Heart left ventricle (tissue), 16 donors: ENCODE measurements at regions not wholly inside any gene's neighbourhood (a gene's known extent, or its start where the extent isn't known, plus 50 kb on each side); places are given as distances from the start of the nearest gene placed in this dataset.
A peak's percentile ranks its signal among the peaks of the same experiment; 100 is the strongest.

ENCODE experiments used
- ATAC-seq, 4 donors: fragments of 200-7000 bp; cut with Tn5 transposase; one replicate each; pipeline ENCODE4 v1.9.1; 2020 to 2022; ENCODE audit warnings: moderate library complexity in 4 of 4, mild to moderate bottlenecking in 3 of 4, moderate number of reproducible peaks in 1 of 4
- DNase-seq, 5 donors: peaks; one replicate each; pipeline ENCODE4 v3.0.0-alpha.2; 2020
- H3K27ac ChIP-seq, 12 donors: fragments of 200-600 bp; sonication (generic) in 4 of 12; one replicate each; pipeline versions ENCODE4 v1.5.0 to v1.8.0; 2016 to 2022; ENCODE audit warnings: mild to moderate bottlenecking in 2 of 12
- H3K27me3 ChIP-seq, 9 donors: fragments of 200-600 bp; sonication (generic) in 2 of 9; one replicate each; pipeline versions ENCODE4 v1.5.1 to v1.8.0; 2016 to 2022; ENCODE audit warnings: mild to moderate bottlenecking in 3 of 9
- H3K36me3 ChIP-seq, 9 donors: fragments of 200-600 bp; sonication (generic) in 2 of 9; one replicate each; pipeline versions ENCODE4 v1.5.0 to v1.8.0; 2018 to 2022; ENCODE audit warnings: mild to moderate bottlenecking in 2 of 9
- H3K4me1 ChIP-seq, 12 donors: fragments of 200-600 bp; sonication (generic) in 4 of 12; one replicate each; pipeline versions ENCODE4 v1.5.0 to v1.8.0; 2016 to 2022; ENCODE audit warnings: mild to moderate bottlenecking in 3 of 12
- H3K4me3 ChIP-seq, 12 donors: fragments of 200-600 bp; sonication (generic) in 4 of 12; one replicate each; pipeline versions ENCODE4 v1.5.0 to v1.8.0; 2017 to 2022; ENCODE audit warnings: mild to moderate bottlenecking in 9 of 12, moderate library complexity in 4 of 12
- H3K9me3 ChIP-seq, 12 donors: fragments of 200-600 bp; sonication (generic) in 4 of 12; one replicate each; pipeline versions ENCODE4 v1.5.0 to v1.8.0; 2016 to 2022; ENCODE audit warnings: mild to moderate bottlenecking in 1 of 12
- POLR2A ChIP-seq, 2 donors: fragments of 450-650 bp; IDR thresholded peaks; one replicate each; pipeline ENCODE4 v1.6.1; 2017; ENCODE audit warnings: antibody characterized with exemption in 2 of 2, mild to moderate bottlenecking in 2 of 2, moderate library complexity in 2 of 2
- WGBS, 4 donors: extraction: QIAGEN DNeasy Blood & Tissue Kit in 2 of 4; methylation state at CpG; one replicate each; pipeline versions ENCODE4 v1.1.5 to v1.1.7; 2013 to 2018; 5-methylcytosine and 5-hydroxymethylcytosine counted together
- intact Hi-C, 10 donors: fragments of 100-400 bp; cut with DNase I; formaldehyde crosslinking; loops; one replicate each; pipeline versions ENCODE4 v1.11.1 to v1.14.2; 2022
- TF ChIP-seq, protein P1 (sequence below), 12 donors: fragments of 200-600 bp; sonication (generic) in 4 of 12; IDR thresholded peaks; one replicate each; pipeline versions ENCODE4 v1.5.0 to v1.8.0; 2018 to 2022; ENCODE audit warnings: antibody characterized with exemption in 12 of 12, mild to moderate bottlenecking in 5 of 12
- donor health status: ischemic (EF 13 %, LVEDD 7.1; RV severe dilation, severe dysfunction).
- donor health status: healthy with polysubstance abuse.
- donor health status: DM: no; HTN: yes; CAD: no.
- donor health status: DM: no; HTN: no; CAD: no.
- donor health status: ischemic (EF 25% LVEDD 6.9; RV normal size, moderate dysfunction).
- donor health status: ischemic (EF 25% LVEDD 5.7; RV mildly dilated, moderate dysfunction).
- donor health status: healthy.
- donor health status: DM: yes; HTN: yes; CAD: no.
- donor health status: ischemic (EF 35%, LVEDD 5.7; RV mildly dilated, moderate dysfunction).
- donor health status: nonischemic (EF 11% LVEDD 7.7; RV severe dilation, severe dysfunction).
- donor health status: DM: yes; HTN: yes; CAD: no.
- donor health status: PGD.
- donor health status: ischemic (EF 29% LVEDD 5.4; RV normal size, mild dysfunction).
- donor health status: nonischemic (EF 23%, LVEDD 6.1; RV moderate dilation, normal function).

DNA sequence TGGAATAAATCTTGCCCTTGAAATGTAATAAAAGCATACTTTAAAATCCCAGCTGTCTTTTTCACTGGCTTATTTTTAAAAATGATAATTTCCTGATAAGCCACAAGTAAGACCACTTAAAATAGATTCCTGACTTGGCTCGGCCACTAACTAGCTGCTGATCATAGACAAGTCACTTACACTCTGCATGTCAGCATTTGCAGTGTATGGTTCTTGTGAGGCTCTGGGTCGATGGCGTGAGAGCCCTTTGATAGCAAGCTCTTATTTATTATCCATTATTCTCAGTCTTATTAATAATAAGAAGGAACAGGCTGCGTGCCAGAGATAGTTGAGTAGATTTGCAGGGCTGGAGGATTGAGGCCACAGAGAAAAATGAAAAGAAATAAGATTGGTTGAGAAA is 110.7 kb upstream of the IL12B start:
- TF ChIP-seq, protein P1, sequence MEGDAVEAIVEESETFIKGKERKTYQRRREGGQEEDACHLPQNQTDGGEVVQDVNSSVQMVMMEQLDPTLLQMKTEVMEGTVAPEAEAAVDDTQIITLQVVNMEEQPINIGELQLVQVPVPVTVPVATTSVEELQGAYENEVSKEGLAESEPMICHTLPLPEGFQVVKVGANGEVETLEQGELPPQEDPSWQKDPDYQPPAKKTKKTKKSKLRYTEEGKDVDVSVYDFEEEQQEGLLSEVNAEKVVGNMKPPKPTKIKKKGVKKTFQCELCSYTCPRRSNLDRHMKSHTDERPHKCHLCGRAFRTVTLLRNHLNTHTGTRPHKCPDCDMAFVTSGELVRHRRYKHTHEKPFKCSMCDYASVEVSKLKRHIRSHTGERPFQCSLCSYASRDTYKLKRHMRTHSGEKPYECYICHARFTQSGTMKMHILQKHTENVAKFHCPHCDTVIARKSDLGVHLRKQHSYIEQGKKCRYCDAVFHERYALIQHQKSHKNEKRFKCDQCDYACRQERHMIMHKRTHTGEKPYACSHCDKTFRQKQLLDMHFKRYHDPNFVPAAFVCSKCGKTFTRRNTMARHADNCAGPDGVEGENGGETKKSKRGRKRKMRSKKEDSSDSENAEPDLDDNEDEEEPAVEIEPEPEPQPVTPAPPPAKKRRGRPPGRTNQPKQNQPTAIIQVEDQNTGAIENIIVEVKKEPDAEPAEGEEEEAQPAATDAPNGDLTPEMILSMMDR (IDR thresholded peaks at IDR 0.05), result no peak
- no peak for DNase-seq
- intact Hi-C loops, result loop anchor here (1.0 to 10.0 kb wide), 10 partner anchors 71 to 546 kb away; partner anchors contain the start of gene ADRA1B (in 2 of the 10)
- 41 to 52% (median 42%) methylated on average over 4 of the region's 4 CpGs for WGBS, 4 donors
- Histone ChIP-seq H3K4me3 (no peak overlapping the region), H3K27me3 (no peaks in the 10 kb centered on the region), H3K36me3 (no peaks in the 10 kb centered on the region), H3K9me3 (no peaks in the 10 kb centered on the region), H3K4me1 (peaks cover 0 to 28% (median 7%) of the 10 kb centered on the region in 12 donors), H3K27ac (peak overlapping the region in 7 of 12 donors; percentile 2 to 78 (median 31))
- ATAC-seq, result peak in 2 of 4 donors; percentile 32 to 47

DNA sequence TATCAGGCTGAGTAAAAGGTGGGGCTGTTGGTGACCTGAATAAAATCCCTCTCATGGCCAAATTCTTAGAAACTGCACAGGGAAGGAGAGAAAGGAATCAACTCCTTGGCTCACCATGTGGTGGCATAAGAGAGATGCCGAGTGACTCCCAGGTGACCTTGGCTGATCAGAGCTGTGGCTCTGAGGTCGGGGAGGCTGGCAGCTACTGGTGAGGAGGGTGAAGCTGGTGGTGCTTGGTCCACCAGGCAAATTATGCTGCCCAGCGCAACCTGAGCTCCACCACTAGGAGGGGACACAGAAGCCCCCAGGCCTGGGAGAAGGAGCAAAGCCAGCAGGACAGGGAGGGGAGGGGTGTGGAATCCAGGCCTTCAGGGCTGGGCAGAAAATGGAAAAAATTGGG is 111.2 kb upstream of the IL12B start:
- no peaks in the 10 kb centered on the region for H3K27me3 ChIP-seq
- H3K27ac ChIP-seq, result peak overlapping the region in 7 of 12 donors; percentile 5 to 78 (median 43)
- ATAC-seq (peak; percentile 59 to 85 (median 80)), DNase-seq (peak in 4 of 5 donors; percentile 35 to 66 (median 53))
- intact Hi-C loops, result loop anchor here (1.0 to 10.0 kb wide), 10 partner anchors 71 to 546 kb away; partner anchors contain the start of gene ADRA1B (in 2 of the 10)
- TF ChIP-seq, protein P1 (IDR thresholded peaks at IDR 0.05), result peak in 8 of 12 donors; percentile 10 to 42 (median 30)
- no peak for TF ChIP-seq POLR2A (IDR thresholded peaks at IDR 0.05)
- H3K4me1 ChIP-seq, result peaks cover 0 to 28% (median 7%) of the 10 kb centered on the region in 12 donors
- no peak overlapping the region for H3K4me3 ChIP-seq
- H3K36me3 ChIP-seq, result no peaks in the 10 kb centered on the region
- 47 to 63% (median 57%) methylated on average over 3 of the region's 3 CpGs for WGBS, 4 donors
- no peaks in the 10 kb centered on the region for H3K9me3 ChIP-seq

DNA sequence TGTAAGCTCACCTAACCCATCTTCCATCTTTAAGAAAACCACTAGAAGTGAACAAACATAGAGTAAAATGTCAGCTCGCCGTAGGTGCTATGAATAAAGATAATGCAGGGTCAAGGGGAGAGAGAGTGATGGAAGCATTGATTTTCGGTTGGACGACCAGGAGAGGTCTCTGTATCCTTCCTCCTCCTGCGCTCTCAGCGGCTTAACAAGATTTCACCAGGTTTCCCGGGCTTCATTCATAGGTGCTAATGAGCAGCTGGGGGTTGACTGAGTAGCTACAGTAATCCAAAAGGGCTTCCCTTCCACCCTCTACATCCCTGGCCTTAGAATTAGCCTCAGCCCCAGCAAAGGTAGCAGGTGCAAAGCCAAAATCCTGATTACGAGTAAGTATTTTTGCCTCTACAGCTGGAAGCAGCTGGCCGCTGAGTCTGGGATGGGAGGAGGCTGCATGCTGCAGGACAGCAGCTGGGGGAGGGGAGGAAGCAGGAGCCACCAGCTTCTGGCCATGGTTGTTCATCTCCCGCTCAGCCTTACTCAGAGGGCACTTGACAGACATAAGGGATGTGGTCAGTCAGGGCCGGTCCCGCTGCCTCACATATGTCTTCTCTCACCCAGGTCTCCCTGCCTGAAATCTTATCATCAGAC is 112.0 kb upstream of the IL12B start:
- WGBS, 4 donors, result 52 to 67% (median 54%) methylated on average over 12 of the region's 12 CpGs
- TF ChIP-seq, protein P1 (IDR thresholded peaks at IDR 0.05), result peak in 1 of 12 donors; percentile 14
- TF ChIP-seq POLR2A (IDR thresholded peaks at IDR 0.05), result no peak
- ATAC-seq, result peak; percentile 15 to 62 (median 39)

DNA sequence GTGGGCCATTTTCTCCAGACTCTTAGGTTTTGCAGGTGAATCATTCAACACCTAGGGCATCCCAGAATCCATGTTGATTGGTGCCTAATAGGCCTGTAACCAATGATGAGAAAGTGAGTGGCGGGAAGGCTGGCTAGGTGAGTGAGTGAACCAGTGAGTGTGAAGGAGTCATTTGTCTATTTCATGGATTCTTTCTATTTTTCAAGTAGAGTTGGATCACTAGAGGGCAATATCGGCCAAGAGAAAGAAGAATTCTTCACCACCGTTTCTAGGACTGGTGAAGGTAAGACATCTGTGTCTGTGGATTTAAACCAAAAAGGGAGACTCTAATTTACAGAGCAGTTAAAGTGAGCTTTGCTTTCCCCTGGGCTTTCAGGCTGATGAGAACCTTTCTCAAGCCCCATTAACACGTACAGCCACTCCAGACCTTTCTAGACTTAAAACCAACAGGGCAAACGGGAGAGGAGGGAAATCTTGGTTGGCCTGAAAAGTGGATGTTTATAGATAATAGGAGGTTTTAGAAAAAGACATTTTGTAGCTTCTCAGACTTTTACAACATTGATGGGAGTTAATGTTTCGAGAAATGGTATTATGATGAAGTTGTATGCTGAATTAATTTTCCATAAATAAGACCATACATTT is 114.3 kb upstream of the IL12B start:
- intact Hi-C loops, result loop anchor here (1.0 to 10.0 kb wide), 16 partner anchors 63 to 543 kb away; partner anchors contain the start of gene ADRA1B (in 7 of the 10)

More for the DNA sequence above, 112.0 kb upstream of the IL12B start:
- H3K4me1 ChIP-seq, result peaks cover 0 to 28% (median 7%) of the 10 kb centered on the region in 12 donors
- intact Hi-C loops, result loop anchor here (5.0 to 10.0 kb wide), 9 partner anchors 70 to 545 kb away; partner anchors contain the start of gene ADRA1B (in 2 of the 10)
- H3K4me3 ChIP-seq, result no peak overlapping the region
- H3K27ac ChIP-seq, result peak overlapping the region in 1 of 12 donors; percentile 78
- no peaks in the 10 kb centered on the region for H3K9me3 ChIP-seq
- DNase-seq, result peak in 4 of 5 donors; percentile 27 to 62 (median 42)
- H3K27me3 ChIP-seq, result no peaks in the 10 kb centered on the region
- no peaks in the 10 kb centered on the region for H3K36me3 ChIP-seq

More for the DNA sequence above, 114.3 kb upstream of the IL12B start:
- DNase-seq (no peak), ATAC-seq (peak in 1 of 4 donors; percentile 34)
- Histone ChIP-seq H3K9me3 (no peaks in the 10 kb centered on the region), H3K27me3 (no peaks in the 10 kb centered on the region), H3K4me1 (peaks cover 0 to 28% (median 7%) of the 10 kb centered on the region in 12 donors), H3K27ac (no peak overlapping the region), H3K4me3 (no peak overlapping the region), H3K36me3 (no peaks in the 10 kb centered on the region)
- WGBS, 4 donors, result 60 to 63% (median 61%) methylated on average over 6 of the region's 6 CpGs
- no peak for TF ChIP-seq POLR2A (IDR thresholded peaks at IDR 0.05)
- TF ChIP-seq, protein P1 (IDR thresholded peaks at IDR 0.05), result peak in 9 of 12 donors; percentile 9 to 55 (median 42)
